ENCODE measurements at regions not wholly inside any gene's neighbourhood (a gene's known extent, or its start where the extent isn't known, plus 50 kb on each side); places are given as distances from the start of the nearest gene placed in this dataset.

DNA sequence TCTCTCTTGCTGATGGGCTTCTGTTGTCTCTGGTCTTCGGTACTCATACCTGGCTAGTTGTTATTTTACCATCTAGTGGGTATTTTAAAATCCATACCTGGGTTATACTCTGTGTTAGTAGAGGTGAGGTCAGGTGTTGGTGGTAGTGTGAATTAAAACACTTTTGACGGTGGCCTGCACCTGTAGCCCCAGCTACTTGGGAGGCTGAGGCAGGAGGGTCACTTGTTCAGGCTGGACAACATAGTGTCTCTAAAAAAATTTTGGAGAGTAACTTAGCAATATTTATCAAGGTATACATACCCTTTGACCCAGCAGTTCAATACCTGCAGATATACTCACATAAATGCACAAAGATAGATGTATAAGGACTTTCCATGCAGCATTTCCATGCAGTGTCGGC lies 55.4 kb downstream of the GSX1 start:
- TF ChIP-seq, protein P1, sequence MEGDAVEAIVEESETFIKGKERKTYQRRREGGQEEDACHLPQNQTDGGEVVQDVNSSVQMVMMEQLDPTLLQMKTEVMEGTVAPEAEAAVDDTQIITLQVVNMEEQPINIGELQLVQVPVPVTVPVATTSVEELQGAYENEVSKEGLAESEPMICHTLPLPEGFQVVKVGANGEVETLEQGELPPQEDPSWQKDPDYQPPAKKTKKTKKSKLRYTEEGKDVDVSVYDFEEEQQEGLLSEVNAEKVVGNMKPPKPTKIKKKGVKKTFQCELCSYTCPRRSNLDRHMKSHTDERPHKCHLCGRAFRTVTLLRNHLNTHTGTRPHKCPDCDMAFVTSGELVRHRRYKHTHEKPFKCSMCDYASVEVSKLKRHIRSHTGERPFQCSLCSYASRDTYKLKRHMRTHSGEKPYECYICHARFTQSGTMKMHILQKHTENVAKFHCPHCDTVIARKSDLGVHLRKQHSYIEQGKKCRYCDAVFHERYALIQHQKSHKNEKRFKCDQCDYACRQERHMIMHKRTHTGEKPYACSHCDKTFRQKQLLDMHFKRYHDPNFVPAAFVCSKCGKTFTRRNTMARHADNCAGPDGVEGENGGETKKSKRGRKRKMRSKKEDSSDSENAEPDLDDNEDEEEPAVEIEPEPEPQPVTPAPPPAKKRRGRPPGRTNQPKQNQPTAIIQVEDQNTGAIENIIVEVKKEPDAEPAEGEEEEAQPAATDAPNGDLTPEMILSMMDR (IDR thresholded peaks at IDR 0.05; ENCODE audit: insufficient read depth, low read length): no peak
- no peak for TF ChIP-seq POLR2AphosphoS5 (IDR thresholded peaks at IDR 0.05; ENCODE audit: low read depth)
- TF ChIP-seq, protein P2, sequence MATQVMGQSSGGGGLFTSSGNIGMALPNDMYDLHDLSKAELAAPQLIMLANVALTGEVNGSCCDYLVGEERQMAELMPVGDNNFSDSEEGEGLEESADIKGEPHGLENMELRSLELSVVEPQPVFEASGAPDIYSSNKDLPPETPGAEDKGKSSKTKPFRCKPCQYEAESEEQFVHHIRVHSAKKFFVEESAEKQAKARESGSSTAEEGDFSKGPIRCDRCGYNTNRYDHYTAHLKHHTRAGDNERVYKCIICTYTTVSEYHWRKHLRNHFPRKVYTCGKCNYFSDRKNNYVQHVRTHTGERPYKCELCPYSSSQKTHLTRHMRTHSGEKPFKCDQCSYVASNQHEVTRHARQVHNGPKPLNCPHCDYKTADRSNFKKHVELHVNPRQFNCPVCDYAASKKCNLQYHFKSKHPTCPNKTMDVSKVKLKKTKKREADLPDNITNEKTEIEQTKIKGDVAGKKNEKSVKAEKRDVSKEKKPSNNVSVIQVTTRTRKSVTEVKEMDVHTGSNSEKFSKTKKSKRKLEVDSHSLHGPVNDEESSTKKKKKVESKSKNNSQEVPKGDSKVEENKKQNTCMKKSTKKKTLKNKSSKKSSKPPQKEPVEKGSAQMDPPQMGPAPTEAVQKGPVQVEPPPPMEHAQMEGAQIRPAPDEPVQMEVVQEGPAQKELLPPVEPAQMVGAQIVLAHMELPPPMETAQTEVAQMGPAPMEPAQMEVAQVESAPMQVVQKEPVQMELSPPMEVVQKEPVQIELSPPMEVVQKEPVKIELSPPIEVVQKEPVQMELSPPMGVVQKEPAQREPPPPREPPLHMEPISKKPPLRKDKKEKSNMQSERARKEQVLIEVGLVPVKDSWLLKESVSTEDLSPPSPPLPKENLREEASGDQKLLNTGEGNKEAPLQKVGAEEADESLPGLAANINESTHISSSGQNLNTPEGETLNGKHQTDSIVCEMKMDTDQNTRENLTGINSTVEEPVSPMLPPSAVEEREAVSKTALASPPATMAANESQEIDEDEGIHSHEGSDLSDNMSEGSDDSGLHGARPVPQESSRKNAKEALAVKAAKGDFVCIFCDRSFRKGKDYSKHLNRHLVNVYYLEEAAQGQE (IDR thresholded peaks at IDR 0.05; ENCODE audit: insufficient replicate concordance, low read depth): no peak
- TF ChIP-seq GABPA (IDR thresholded peaks at IDR 0.05; ENCODE audit: low read depth): no peak
